Uterus (tissue), 3 donors: ENCODE measurements at regions not wholly inside any gene's neighbourhood (a gene's known extent, or its start where the extent isn't known, plus 50 kb on each side); places are given as distances from the start of the nearest gene placed in this dataset.

Experiments
- DNase-seq, 2 donors: peaks; one replicate each; pipeline ENCODE4 v3.0.0-alpha.2; 2019 to 2020
- H3K27ac ChIP-seq, 2 donors: fragments of 200-600 bp; sonication (generic); 1 replicate in 1 of 2; 2 replicates in 1 of 2; pipeline ENCODE4 v1.5.1; 2016 to 2018
- H3K27me3 ChIP-seq, 2 donors: fragments of 200-600 bp; sonication (generic); one replicate each; pipeline ENCODE4 v1.5.1; 2018 to 2019; ENCODE audit warnings: control low read depth in 1 of 2
- H3K36me3 ChIP-seq, 2 donors: fragments of 200-600 bp; sonication (generic); one replicate each; pipeline ENCODE4 v1.5.1; 2019; ENCODE audit warnings: control low read depth in 1 of 2
- H3K4me1 ChIP-seq, 2 donors: fragments of 200-600 bp; sonication (generic); one replicate each; pipeline ENCODE4 v1.5.1; 2018 to 2019; ENCODE audit warnings: control low read depth in 1 of 2
- H3K4me3 ChIP-seq, 2 donors: fragments of 200-600 bp; sonication (generic); 1 replicate in 1 of 2; 2 replicates in 1 of 2; pipeline ENCODE4 v1.5.1; 2018 to 2019; ENCODE audit warnings: mild to moderate bottlenecking in 1 of 2
- H3K9me3 ChIP-seq, 2 donors: fragments of 200-600 bp; sonication (generic); one replicate each; pipeline ENCODE4 v1.5.1; 2019; ENCODE audit warnings: control low read depth in 1 of 2
- POLR2A ChIP-seq, 2 donors: fragments of 450-650 bp; IDR thresholded peaks; one replicate each; pipeline ENCODE4 v1.6.1; 2016; ENCODE audit warnings: antibody characterized with exemption in 2 of 2, mild to moderate bottlenecking in 1 of 2, moderate library complexity in 1 of 2
- intact Hi-C: fragments of 100-400 bp; cut with DNase I; formaldehyde crosslinking; loops from one replicate; pipeline ENCODE4 v1.15.1; 2023; ENCODE audit warnings: low total_unique reads
- TF ChIP-seq, protein P1 (sequence below), 4 experiments: fragments of 200-600 bp in 2 of 4; fragments of 450-650 bp in 2 of 4; sonication (generic) in 2 of 4; IDR thresholded peaks; one replicate each; pipeline ENCODE4 v1.5.1; 2016 to 2019; ENCODE audit warnings: antibody characterized with exemption in 4 of 4, mild to moderate bottlenecking in 2 of 4, moderate library complexity in 1 of 4
- donor health status: DM: yes; HTN: yes; CAD: no.

DNA sequence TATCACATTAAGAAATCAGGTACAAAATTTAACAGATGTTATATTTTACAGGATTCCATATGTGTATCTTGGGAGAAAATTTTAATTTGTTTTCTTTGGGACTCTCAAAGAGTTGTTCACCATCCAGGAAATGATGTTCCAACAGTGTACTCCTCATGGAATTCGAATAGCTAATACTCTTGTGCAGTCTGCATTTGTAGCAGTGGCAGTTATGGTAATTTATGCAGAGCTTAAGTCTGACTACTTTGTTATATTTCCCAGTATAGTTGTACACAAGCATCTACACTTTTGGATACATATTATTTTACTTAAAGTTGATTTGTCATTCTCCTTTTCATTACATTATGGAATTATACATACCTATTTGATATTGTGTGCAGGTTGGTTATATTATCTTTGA is 436.7 kb upstream of the FBXO33 start:
- no peak for TF ChIP-seq POLR2A (IDR thresholded peaks at IDR 0.05)
- TF ChIP-seq, protein P1, sequence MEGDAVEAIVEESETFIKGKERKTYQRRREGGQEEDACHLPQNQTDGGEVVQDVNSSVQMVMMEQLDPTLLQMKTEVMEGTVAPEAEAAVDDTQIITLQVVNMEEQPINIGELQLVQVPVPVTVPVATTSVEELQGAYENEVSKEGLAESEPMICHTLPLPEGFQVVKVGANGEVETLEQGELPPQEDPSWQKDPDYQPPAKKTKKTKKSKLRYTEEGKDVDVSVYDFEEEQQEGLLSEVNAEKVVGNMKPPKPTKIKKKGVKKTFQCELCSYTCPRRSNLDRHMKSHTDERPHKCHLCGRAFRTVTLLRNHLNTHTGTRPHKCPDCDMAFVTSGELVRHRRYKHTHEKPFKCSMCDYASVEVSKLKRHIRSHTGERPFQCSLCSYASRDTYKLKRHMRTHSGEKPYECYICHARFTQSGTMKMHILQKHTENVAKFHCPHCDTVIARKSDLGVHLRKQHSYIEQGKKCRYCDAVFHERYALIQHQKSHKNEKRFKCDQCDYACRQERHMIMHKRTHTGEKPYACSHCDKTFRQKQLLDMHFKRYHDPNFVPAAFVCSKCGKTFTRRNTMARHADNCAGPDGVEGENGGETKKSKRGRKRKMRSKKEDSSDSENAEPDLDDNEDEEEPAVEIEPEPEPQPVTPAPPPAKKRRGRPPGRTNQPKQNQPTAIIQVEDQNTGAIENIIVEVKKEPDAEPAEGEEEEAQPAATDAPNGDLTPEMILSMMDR (IDR thresholded peaks at IDR 0.05), result no peak
- Histone ChIP-seq H3K4me1 (no peaks in the 10 kb centered on the region), H3K27me3 (no peaks in the 10 kb centered on the region), H3K9me3 (no peaks in the 10 kb centered on the region), H3K4me3 (no peak overlapping the region), H3K36me3 (no peaks in the 10 kb centered on the region), H3K27ac (no peak overlapping the region)
- intact Hi-C loops, result no loop called here
- DNase-seq, result no peak

- Histone ChIP-seq H3K4me1 (no peaks in the 10 kb centered on the region), H3K9me3 (no peaks in the 10 kb centered on the region), H3K27me3 (no peaks in the 10 kb centered on the region), H3K27ac (no peak overlapping the region), H3K36me3 (no peaks in the 10 kb centered on the region), H3K4me3 (no peak overlapping the region)
- no peak for DNase-seq
- intact Hi-C loops, result no loop called here
- no peak for TF ChIP-seq POLR2A (IDR thresholded peaks at IDR 0.05)
- TF ChIP-seq, protein P1 (IDR thresholded peaks at IDR 0.05), result no peak
These were observed 436.0 kb upstream of the FBXO33 start for GRCh38 chr14:39868251-39868650.

GRCh38 chr14:39863441-39863840 is 431.2 kb upstream of the FBXO33 start:
- no peak for DNase-seq
- Histone ChIP-seq H3K4me3 (no peak overlapping the region), H3K27ac (no peak overlapping the region), H3K4me1 (no peaks in the 10 kb centered on the region), H3K36me3 (no peaks in the 10 kb centered on the region), H3K9me3 (no peaks in the 10 kb centered on the region), H3K27me3 (no peaks in the 10 kb centered on the region)
- TF ChIP-seq, protein P1 (IDR thresholded peaks at IDR 0.05), result no peak
- TF ChIP-seq POLR2A (IDR thresholded peaks at IDR 0.05), result no peak
- intact Hi-C loops, result no loop called here

DNA sequence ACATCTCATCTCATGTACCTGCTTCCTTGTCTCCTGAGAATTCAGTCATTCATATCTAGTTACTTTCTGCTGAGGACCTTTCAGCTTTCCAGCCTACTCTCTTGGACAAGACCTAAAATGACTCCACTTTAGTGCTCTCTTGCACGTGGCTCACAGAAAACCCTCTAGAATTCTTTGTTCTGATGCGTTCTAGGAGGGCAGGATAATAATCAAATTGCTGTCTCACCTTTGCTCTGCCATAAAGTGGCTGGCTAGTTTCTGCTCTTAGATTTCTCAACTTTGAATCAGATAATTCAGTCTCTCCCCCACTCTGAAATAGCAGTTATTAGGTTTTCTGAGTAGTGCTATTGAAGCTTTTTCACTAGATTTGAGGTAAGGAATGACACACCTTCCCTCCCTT is 429.5 kb upstream of the FBXO33 start:
- no peaks in the 10 kb centered on the region for H3K27me3 ChIP-seq
- no peak for DNase-seq
- no peaks in the 10 kb centered on the region for H3K9me3 ChIP-seq
- no peak overlapping the region for H3K27ac ChIP-seq
- no peaks in the 10 kb centered on the region for H3K4me1 ChIP-seq
- intact Hi-C loops, result no loop called here
- TF ChIP-seq POLR2A (IDR thresholded peaks at IDR 0.05), result no peak
- TF ChIP-seq, protein P1 (IDR thresholded peaks at IDR 0.05), result no peak
- H3K36me3 ChIP-seq, result no peaks in the 10 kb centered on the region
- H3K4me3 ChIP-seq, result no peak overlapping the region

DNA sequence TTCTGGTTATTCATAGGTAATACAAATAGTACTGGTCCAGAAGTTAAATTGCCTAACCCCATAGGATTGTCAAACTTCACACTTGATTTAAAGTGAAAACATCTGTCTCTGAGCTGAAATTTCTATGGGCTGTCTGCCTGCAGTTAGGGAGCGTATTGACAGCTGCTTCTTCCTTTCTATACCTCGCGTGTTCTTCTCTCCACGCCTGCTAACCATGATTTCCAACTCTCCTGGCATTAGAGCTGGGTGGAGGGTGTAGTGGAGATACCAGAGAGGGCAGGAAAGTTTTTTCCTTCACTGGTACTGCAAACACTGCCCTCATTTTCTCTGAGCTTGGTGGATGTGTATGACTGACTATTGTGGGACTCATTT is 429.0 kb upstream of the FBXO33 start:
- intact Hi-C loops, result no loop called here
- Histone ChIP-seq H3K4me3 (no peak overlapping the region), H3K9me3 (no peaks in the 10 kb centered on the region), H3K27ac (no peak overlapping the region), H3K4me1 (no peaks in the 10 kb centered on the region), H3K36me3 (no peaks in the 10 kb centered on the region), H3K27me3 (no peaks in the 10 kb centered on the region)
- no peak for TF ChIP-seq POLR2A (IDR thresholded peaks at IDR 0.05)
- TF ChIP-seq, protein P1 (IDR thresholded peaks at IDR 0.05), result no peak
- DNase-seq, result no peak
